HG02938 (cell line): ENCODE measurements at regions not wholly inside any gene's neighbourhood (a gene's known extent, or its start where the extent isn't known, plus 50 kb on each side); places are given as distances from the start of the nearest gene placed in this dataset.
A peak's percentile ranks its signal among the peaks of the same experiment; 100 is the strongest.
"Not testable (repeated sequence)": the region's sequence is repeated elsewhere in the genome, so short reads cannot be mapped to it uniquely, and the experiment has no call there.

Experiments
- ATAC-seq: cut with Tn5 transposase; IDR thresholded peaks from one replicate; pipeline ENCODE4 v1.9.1; 2021; ENCODE audit warnings: mild to moderate bottlenecking, moderate library complexity; ENCODE audit not compliant: unreplicated experiment

DNA sequence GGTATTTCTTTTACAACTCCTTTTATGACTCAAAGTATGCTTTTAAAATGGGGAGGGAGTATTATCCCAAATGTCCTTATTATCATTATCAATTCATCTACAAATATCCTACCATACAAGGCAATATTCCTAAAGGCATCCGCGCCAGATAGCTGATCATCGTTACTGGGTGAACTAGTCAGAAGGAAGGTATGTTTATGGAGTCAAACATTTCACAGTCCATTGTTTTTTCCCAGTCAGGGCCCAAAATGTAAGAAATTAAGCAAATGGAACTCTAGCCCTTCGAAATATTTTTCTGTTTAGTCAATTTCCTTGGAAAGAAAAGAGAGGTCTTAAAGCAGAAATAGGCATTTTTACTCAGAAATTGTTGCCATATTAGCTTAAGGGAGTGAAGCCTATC lies 188.5 kb upstream of the CCNG1 start:
- no peak for ATAC-seq

DNA sequence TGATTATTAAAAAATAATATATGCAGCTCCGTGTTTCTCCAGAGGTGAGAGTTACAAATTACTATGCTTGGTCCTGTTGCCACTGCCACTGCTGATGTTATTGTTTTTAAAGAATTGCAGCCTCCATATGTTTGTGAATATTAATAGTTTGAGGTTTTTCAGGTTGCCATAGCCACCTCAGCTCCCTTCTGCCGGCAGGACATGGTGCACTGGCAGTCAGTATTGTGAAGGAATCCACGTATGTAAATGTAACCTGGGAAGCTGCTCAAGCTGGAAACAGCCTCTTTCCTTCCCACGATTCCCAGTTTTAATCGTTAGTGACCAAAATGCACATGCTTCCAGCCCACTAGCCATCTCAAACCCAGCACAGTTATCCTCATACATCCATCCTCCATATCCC lies 184.4 kb upstream of the CCNG1 start:
- no peak for ATAC-seq

DNA sequence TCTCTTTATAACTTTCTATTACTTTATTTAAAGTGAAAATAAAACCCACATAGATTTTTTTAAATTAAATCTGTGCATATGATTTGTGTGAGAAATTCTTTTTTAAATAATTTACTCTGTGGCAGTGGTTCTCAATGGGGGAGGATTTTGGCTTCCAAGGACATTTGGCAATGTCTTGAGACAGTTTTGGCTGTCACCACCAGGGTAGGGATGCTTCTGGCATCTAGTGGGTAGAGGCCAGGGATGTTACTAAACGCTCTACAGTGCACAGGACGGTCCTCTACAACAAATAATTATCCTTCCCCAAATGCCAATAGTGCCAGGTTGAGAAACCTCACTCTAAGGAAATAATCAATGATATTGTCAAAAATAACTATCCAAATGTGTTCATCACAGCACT lies 177.9 kb upstream of the CCNG1 start:
- ATAC-seq, result no peak

DNA sequence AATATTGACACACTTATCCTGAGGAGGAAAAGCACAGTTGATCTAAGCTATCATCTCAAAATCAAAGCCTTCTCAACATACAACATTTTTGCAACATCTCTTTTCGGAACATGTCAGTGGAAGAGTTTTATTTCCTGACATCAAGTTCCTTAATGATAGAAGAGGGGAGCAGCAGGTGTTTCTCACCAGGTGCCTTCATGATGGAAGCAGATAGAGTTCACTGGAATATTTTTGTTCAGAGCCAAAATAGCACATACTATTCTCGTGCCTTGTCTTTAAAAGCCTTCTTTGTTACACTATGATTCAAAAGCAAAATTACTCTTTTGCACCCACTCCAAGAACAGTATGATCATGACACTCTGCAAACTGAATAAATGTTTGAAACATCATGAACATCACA lies 176.9 kb upstream of the CCNG1 start:
- no peak for ATAC-seq

DNA sequence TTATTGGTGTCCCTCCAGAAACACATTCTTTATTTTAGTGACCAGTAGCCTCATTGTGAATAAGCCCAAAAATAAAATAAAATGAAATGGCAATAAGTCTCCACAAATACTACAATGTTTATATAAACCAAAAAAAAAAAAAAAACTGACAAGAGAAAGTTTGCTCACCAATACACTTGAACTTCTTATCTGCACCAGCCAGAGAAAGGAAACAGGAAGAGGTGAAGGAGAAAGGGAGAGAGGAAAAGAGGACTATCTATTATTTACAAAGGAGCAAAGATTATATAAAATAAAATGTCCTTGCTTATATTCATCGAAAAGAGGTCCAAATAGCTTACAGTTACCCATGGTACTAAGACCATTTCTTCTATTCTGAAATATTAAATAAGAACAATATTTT lies 176.4 kb upstream of the CCNG1 start:
- no peak for ATAC-seq

DNA sequence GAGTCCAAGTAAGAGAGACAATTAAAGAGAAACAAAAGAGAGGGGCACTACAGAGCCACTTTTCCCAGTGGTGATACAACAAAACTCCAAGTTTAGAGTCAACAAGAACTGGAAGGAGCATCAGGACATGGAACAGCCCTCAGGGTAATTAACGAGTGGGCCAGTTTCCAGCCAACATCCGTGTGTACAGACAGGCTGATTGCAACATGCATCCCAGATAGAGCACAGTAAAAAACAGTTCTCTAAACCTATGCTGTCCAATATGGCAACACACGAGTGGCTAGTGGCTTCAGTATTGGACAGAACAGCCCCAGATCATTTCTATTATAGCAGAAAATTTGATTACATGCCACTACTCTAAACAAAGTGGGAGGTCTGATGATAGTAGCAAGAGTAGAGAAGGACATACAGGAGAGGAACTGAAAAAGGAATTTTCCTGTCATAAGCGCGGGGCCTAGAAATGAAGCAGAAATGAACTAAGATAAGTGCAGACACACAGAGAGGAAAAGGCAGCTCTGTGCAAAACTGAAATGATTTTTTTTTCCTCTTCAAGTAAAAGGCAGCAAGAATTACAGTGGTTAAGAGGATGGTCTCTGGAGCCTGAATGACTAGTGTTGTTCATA lies 175.6 kb upstream of the CCNG1 start:
- no peak for ATAC-seq

DNA sequence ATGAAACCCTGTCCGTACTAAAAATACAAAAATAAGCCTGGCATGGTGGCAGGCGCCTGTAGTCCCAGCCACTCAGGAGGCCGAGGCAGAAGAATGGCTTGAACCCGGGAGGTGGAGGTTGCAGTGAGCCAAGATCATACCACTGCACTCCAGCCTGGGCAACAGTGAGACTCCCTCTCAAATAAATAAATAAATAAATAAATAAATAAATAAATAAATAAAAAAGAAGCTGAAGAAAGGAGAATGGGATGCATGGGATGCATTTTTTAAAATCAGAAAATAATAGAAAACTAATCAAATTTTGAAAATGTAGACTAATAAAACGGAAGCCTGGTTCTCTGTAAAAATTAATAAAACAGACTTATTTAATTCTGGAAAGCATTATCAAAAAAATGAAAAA lies 171.1 kb upstream of the CCNG1 start:
- ATAC-seq, result not testable (repeated sequence)

DNA sequence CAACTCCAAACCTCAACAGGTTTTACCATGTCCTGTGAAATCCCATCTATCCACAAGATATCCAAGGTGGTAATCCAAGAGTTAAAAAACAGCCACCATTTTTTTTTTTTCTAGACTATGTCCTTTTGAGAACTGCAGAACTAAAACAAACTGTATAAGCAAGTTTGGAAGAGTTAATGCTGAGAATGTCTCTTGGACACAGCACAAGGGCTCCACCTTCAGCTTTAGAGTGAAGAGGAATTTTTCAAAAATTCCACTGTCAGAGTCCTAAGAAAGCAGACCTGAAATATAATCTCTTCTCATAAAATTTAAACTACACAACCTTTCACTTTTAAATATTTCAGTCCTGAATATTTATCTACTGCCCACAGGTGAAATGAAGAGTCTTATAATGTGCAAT lies 167.8 kb upstream of the CCNG1 start:
- ATAC-seq, result no peak

DNA sequence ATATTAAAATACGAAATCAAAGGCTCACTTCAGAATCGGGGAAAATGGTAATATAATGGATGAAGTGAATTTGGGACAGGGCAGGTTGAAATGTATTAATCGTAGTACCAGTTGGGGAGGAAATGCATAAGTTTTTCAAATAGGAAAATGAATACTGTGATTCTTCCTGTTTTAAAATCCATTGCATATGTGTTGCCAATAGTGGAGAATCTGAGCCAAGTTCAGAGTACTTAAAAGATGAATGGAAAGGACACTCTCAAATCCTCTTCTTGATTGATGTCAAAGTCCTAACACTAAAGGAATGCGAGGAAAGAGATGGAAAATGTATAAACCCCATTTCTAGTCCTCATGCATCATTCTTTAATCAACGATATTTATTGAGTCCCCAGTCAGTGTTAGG lies 160.9 kb upstream of the CCNG1 start:
- ATAC-seq, result no peak

DNA sequence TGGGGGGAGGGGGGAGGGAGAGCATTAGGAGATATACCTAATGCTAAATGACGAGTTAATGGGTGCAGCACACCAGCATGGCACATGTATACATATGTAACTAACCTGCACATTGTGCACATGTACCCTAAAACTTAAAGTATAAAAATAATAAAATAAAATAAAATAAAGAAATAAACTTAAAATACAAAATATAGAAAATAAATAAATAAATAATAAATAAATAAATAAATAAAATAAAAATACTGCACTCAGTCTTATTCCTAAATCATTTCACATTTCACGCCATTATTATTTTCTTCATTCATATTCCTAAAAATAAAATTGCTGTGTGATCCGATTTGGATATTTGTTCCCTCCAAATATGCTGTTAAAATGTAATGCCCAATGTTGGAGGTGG lies 156.5 kb upstream of the CCNG1 start:
- ATAC-seq, result not testable (repeated sequence)

DNA sequence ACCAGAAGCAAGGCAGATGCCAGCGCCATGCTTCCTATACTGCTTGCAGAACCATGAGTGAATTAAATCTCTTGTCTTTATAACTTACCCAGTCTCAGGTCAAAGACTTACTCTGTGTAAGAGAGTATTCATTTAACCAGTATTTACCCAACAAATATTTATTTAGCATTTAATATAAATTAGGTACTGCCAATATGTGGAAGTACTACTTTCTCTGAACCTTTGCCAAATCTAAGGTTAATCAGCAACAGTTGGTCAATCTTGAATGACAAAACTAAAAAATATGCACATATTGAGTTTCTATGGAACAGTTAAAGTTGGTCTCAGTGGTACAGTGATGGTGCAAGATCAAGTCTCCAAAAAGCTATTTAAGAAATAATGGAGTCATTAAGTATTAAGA lies 155.9 kb upstream of the CCNG1 start:
- no peak for ATAC-seq

DNA sequence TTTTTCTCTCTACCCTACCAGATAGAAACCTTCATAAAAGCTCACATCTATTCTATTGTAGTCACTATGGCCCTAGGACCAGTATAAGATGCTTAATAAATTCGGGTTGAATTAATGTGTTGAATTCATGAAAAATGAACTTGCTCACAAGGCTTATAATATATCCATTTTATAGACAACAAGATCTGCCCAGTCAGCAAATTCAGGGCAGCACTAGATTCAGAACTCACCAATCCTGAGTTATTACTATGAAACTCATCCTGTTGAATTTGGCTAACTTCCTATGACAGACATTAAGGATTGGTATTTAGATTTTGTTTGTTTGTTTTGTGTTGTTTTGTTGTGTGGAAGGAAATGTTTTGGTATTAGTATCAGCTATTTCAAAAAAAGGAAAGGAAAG lies 143.6 kb upstream of the CCNG1 start:
- no peak for ATAC-seq

DNA sequence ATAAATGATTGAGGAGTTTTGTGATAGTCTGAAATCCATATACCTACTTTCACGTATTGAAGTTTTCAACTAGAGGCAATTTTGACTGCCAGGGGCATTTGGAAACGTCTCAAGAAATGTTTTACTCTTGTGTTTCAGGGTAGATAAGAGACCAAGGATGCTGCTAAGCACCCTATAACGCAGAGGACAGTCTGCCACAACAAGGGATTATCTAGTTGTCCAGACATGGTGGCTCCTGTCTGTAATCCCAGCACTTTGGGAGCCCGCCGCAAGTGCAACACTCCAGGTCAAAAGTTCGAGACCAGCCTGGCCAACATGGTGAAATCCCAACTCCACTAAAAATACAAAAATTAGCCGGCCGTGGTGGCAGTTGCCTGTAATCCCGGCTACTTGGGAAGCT lies 133.7 kb upstream of the CCNG1 start:
- ATAC-seq, result no peak

DNA sequence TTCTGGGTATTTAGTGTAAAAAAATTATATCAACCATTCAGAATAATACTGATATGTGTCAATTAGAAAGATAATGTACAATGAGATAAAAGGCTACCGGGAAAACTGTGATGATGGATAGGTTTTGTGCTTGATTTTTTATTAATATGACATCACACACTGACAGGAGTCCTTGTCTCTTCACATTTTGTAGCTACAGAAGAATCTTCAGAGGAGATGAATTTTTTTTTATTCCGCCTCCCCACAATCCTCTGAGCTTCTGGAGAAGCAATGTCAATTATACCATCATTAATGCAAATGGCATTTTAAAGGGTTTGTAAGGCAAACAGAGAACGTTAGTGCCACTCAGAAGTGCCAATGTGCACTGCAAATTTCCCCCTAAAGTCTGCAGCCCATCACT lies 131.7 kb upstream of the CCNG1 start:
- ATAC-seq, result no peak

DNA sequence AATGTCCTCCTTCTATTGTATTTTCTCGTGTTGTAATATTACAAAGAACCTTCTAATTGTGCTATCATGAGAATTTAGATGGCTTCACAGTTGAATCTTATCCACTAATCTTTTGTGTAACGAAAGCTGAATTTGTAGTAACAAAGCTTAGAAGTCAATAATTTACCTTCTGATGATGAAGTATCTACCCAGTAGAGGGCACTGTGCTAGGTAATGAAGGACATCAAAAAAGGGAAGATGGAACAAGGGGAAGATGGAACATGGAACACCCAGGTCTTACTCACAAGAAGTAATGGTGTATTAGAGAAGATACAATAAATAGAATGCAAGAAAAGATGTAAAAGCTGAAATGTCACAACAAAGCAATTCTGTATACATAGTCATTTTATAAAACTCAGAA lies 131.0 kb upstream of the CCNG1 start:
- peak; percentile 49 for ATAC-seq

DNA sequence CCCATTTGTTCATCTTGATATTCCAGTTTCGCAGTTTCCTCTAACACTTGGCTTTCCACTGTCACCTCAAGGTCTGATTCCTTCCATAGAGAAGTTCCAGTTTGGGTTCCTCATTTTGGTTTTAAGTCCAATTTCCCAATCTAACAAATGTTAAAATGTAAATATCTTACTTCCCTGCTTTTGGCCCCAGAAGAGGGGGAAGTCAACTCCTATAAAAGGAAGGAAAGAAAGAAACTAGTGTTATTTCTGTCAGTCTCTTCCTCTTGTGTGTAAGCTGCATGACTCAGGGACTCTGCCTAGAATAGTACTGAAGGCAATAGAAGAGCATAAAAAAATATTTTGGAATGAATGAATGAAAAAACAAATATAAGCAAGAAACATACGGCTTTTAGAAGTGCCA lies 127.5 kb upstream of the CCNG1 start:
- no peak for ATAC-seq

DNA sequence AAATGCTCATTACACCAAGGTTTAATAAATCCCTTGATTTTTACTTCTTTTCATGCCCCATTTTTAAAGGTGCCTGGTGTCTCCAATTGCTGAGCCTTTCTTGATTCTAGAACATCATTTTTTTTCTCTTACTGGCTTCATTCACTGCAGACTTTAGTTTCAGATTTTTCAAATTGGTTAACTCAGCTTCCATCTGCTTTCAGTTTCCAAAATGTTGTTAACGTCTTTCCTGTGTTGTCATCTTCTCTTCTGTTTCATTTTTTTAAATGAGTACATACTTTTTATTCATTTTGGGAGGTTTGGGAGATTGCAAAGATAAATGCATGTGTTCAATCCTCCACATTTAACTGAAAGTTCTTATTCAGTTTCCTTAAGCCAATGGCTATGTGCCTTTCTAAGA lies 126.4 kb upstream of the CCNG1 start:
- no peak for ATAC-seq

DNA sequence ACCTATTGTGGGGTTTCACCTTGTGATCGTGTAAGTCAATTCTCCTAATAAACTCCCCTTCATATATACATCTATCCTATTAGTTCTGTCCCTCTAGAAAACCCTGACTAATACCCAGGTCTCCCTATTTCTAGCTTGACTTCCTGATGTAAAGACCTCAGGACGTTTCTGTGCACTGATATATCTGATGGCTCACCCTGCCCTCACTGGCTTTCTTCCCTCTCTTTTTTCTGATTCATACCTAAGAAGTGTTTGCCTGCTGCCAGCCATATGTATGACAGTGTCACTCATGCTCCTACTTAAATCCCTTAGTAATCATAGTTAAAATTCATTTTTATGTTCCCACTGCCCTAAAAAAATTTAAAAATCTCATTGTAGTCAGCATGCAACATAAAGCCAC lies 124.8 kb upstream of the CCNG1 start:
- no peak for ATAC-seq

DNA sequence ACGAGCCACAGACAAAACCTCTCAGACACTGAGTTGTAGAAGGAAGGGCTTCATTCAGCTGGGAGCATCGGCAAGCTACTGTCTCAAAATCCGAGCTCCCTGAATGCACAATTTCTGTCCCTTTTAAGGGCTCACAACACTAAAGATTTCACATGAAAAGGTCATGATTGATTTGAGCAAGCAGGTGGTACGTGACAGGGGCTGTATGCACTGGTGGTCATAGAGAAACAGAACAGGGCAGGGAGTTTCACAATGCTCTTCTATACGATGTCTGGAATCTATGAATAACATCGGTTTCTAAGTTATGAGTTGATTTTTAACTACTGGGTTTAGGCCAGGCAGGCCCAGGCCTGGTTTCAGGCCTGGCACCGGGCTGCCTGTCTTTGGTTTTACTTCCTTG lies 124.3 kb upstream of the CCNG1 start:
- not testable (repeated sequence) for ATAC-seq

DNA sequence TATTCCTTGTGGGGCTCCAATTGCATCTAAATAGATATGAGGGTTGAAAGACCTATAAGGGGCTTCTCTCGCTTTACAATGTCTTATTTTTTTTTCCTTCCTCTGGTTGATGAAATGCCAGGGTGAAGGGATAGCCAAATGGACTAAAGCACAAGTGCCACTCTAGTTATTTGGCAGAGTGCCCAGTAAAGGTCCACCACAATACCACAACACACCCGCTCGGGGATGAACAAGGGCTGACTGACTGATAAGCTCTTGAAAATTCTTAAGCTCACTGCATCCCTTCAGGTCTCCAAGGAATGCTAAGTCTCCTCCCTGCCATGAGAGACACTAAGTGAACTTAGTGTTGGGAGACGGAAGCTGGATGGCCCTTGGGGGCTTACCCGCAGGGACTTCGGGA lies 121.0 kb upstream of the CCNG1 start:
- not testable (repeated sequence) for ATAC-seq

DNA sequence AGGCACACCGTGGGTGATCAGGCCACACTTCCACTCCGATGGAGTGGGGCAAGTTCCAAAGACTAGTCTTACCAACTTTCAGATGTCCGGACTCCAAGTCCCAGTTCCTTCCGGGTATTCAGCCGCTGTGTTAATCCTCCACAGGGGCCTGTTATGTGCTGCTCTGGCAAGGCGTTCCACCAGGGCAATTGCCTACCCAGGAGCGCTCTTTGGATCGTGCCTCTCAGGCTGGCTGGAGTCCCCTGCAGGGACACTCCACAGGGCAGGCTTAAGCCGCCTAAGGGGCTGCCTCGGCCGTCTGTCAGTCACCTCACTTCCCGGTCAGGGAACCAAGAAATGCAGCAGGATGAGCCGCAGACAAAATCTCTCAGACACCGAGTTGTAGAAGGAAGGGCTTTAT lies 118.7 kb upstream of the CCNG1 start:
- ATAC-seq, result no peak

DNA sequence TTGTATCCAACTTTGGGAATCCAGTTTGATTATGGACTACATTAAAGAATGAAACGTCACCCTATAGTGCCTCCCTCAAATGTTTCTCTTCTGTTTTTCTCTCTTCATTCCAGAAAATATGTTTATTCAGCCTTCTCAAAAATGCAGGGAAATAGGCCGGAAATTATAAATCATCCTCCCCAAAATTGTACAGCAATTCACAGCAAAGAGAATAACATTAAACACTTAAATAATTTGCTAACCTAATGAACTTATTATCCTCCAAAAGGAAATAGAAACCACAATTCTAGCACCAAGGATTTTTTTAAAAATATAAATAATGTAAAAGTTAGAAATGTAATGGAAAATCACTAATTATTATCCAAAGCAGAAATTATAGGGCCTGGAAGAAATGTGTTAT lies 115.9 kb upstream of the CCNG1 start:
- ATAC-seq, result no peak
